H1 (cell line): ENCODE measurements at regions not wholly inside any gene's neighbourhood (a gene's known extent, or its start where the extent isn't known, plus 50 kb on each side); places are given as distances from the start of the nearest gene placed in this dataset.
"Not testable (repeated sequence)": the region's sequence is repeated elsewhere in the genome, so short reads cannot be mapped to it uniquely, and the experiment has no call there.

Experiments
- CHD2 ChIP-seq: IDR thresholded peaks from 2 replicates; pipeline ENCODE4 v1.6.1; 2012; ENCODE audit warnings: low read length, improper control_type of control experiment
- EP300 ChIP-seq, 2 experiments: IDR thresholded peaks; 1 replicate in 1 of 2; 2 replicates in 1 of 2; pipeline ENCODE4 v1.6.1; 2011 to 2012; ENCODE audit warnings: low read depth in 2 of 2, low read length in 2 of 2, mild to moderate bottlenecking in 2 of 2, borderline replicate concordance in 1 of 2, inconsistent platforms in 1 of 2, moderate library complexity in 1 of 2
- HDAC2 ChIP-seq, 2 experiments: fragments of 300-600 bp in 1 of 2; sonication (generic) in 1 of 2; IDR thresholded peaks; 2 replicates each; pipeline ENCODE4 v1.6.1; 2011 to 2012; ENCODE audit warnings: low read depth in 2 of 2, low read length in 2 of 2, mild to moderate bottlenecking in 2 of 2, moderate library complexity in 2 of 2, borderline replicate concordance in 1 of 2, inconsistent platforms in 1 of 2
- MAFK ChIP-seq: IDR thresholded peaks from 2 replicates; pipeline ENCODE4 v1.6.1; 2012; ENCODE audit warnings: low read depth, mild to moderate bottlenecking, improper control_type of control experiment, low read length
- TEAD4 ChIP-seq: IDR thresholded peaks from 2 replicates; pipeline ENCODE4 v1.6.1; 2012; ENCODE audit warnings: low read depth, low read length, inconsistent platforms, mixed read lengths
- USF2 ChIP-seq: IDR thresholded peaks from 2 replicates; pipeline ENCODE4 v1.6.1; 2011; ENCODE audit warnings: low read length, improper control_type of control experiment
- TF ChIP-seq, protein P1 (sequence below), 3 experiments: IDR thresholded peaks; 1 replicate in 2 of 3; 2 replicates in 1 of 3; pipeline versions ENCODE4 v1.5.1 to v1.6.1; 2011; ENCODE audit warnings: low read length in 3 of 3, mild to moderate bottlenecking in 3 of 3, inconsistent platforms in 2 of 3, low read depth in 1 of 3, moderate library complexity in 1 of 3; ENCODE audit not compliant: insufficient read depth in 1 of 3; ENCODE audit errors: control extremely low read depth in 1 of 3
- TF ChIP-seq, protein P2 (sequence below): IDR thresholded peaks from 2 replicates; pipeline ENCODE4 v1.6.1; 2012; ENCODE audit warnings: low read length, inconsistent platforms

DNA sequence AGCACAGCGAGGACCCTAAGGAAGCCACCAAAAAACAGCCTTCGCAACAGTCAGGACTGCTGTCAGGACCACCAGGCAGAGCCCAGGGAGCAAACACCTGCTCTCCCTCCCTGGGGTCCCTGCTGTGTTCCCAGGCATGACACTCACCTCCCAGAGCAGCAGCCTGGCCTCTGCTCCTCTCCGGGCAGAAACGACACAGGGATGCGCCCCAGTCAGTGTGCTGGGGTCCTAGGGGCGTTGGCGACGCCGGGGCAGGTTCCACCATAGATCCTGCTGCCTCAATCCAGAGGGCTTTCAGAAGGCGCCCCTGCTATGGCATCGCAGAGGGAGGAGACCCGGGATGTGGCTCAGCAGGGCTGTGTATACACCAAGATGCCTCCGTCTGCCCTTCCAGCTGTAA is 169.7 kb upstream of the FOXD4L5 start:
- TF ChIP-seq, protein P1, sequence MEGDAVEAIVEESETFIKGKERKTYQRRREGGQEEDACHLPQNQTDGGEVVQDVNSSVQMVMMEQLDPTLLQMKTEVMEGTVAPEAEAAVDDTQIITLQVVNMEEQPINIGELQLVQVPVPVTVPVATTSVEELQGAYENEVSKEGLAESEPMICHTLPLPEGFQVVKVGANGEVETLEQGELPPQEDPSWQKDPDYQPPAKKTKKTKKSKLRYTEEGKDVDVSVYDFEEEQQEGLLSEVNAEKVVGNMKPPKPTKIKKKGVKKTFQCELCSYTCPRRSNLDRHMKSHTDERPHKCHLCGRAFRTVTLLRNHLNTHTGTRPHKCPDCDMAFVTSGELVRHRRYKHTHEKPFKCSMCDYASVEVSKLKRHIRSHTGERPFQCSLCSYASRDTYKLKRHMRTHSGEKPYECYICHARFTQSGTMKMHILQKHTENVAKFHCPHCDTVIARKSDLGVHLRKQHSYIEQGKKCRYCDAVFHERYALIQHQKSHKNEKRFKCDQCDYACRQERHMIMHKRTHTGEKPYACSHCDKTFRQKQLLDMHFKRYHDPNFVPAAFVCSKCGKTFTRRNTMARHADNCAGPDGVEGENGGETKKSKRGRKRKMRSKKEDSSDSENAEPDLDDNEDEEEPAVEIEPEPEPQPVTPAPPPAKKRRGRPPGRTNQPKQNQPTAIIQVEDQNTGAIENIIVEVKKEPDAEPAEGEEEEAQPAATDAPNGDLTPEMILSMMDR (IDR thresholded peaks at IDR 0.05; ENCODE audit: control extremely low read depth in 1 of 3, insufficient read depth in 1 of 3, low read depth in 1 of 3, low read length in 3 of 3), result not testable (repeated sequence)
- not testable (repeated sequence) for TF ChIP-seq TEAD4; USF2; HDAC2 (IDR thresholded peaks at IDR 0.05; ENCODE audit: borderline replicate concordance in 1 of 2, low read depth in 2 of 2, low read length in 2 of 2); MAFK; EP300 (IDR thresholded peaks at IDR 0.05; ENCODE audit: borderline replicate concordance in 1 of 2, low read depth in 2 of 2, low read length in 2 of 2); CHD2
- TF ChIP-seq, protein P2, sequence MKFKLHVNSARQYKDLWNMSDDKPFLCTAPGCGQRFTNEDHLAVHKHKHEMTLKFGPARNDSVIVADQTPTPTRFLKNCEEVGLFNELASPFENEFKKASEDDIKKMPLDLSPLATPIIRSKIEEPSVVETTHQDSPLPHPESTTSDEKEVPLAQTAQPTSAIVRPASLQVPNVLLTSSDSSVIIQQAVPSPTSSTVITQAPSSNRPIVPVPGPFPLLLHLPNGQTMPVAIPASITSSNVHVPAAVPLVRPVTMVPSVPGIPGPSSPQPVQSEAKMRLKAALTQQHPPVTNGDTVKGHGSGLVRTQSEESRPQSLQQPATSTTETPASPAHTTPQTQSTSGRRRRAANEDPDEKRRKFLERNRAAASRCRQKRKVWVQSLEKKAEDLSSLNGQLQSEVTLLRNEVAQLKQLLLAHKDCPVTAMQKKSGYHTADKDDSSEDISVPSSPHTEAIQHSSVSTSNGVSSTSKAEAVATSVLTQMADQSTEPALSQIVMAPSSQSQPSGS, result not testable (repeated sequence)
